ENCODE measurements at regions not wholly inside any gene's neighbourhood (a gene's known extent, or its start where the extent isn't known, plus 50 kb on each side); places are given as distances from the start of the nearest gene placed in this dataset.

GRCh38 chr2:18674309-18674708, 84.9 kb upstream of the NT5C1B start:
- H3K36me3 Mint-ChIP-seq (ENCODE audit: insufficient read depth, unreplicated experiment), result no peaks in the 10 kb centered on the region
- H3K9me3 Mint-ChIP-seq (ENCODE audit: unreplicated experiment), result no peaks in the 10 kb centered on the region
- no peaks in the 10 kb centered on the region for H3K4me1 Mint-ChIP-seq (ENCODE audit: low read depth, unreplicated experiment)
- no peak overlapping the region for H3K27ac Mint-ChIP-seq (ENCODE audit: unreplicated experiment)
- CTCF ChIA-PET, result no interaction called here
- TF ChIP-seq, protein P1, sequence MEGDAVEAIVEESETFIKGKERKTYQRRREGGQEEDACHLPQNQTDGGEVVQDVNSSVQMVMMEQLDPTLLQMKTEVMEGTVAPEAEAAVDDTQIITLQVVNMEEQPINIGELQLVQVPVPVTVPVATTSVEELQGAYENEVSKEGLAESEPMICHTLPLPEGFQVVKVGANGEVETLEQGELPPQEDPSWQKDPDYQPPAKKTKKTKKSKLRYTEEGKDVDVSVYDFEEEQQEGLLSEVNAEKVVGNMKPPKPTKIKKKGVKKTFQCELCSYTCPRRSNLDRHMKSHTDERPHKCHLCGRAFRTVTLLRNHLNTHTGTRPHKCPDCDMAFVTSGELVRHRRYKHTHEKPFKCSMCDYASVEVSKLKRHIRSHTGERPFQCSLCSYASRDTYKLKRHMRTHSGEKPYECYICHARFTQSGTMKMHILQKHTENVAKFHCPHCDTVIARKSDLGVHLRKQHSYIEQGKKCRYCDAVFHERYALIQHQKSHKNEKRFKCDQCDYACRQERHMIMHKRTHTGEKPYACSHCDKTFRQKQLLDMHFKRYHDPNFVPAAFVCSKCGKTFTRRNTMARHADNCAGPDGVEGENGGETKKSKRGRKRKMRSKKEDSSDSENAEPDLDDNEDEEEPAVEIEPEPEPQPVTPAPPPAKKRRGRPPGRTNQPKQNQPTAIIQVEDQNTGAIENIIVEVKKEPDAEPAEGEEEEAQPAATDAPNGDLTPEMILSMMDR (IDR thresholded peaks at IDR 0.05; ENCODE audit: insufficient read depth in 1 of 2, low read depth in 1 of 2, low read length in 1 of 2, severe bottlenecking in 1 of 2, unreplicated experiment in 1 of 2), result no peak
- Histone ChIP-seq H3K36me3 (ENCODE audit: control insufficient read depth, insufficient read depth, low read length) (no peaks in the 10 kb centered on the region), H3K9me3 (peaks cover 12% of the 10 kb centered on the region; the same call in 1 of the 2 replicates), H3K27me3 (replicated peaks; ENCODE audit: control insufficient read depth, insufficient read depth, low read length) (no peaks in the 10 kb centered on the region), H3K4me3 (ENCODE audit: low read depth, low read length) (no peak overlapping the region), H3K4me1 (no peaks in the 10 kb centered on the region)
- peaks cover 3% of the 10 kb centered on the region for H3K27me3 Mint-ChIP-seq (ENCODE audit: insufficient read depth, unreplicated experiment)
- no TSS peak for BruUV-seq (replicated peaks)
- intact Hi-C loops (cut with micrococcal nuclease; ENCODE audit: unreplicated experiment), result no loop called here
- POLR2A ChIA-PET, result no interaction called here
- DNase-seq, result no peak
- no peak overlapping the region for H3K4me3 Mint-ChIP-seq (ENCODE audit: unreplicated experiment)

- TF ChIP-seq, protein P1 (IDR thresholded peaks at IDR 0.05; ENCODE audit: insufficient read depth in 1 of 2, low read depth in 1 of 2, low read length in 1 of 2, severe bottlenecking in 1 of 2, unreplicated experiment in 1 of 2), result no peak
- peaks cover 12% of the 10 kb centered on the region; the same call in 1 of the 2 replicates for H3K9me3 ChIP-seq
- no peaks in the 10 kb centered on the region for H3K4me1 ChIP-seq
- no TSS peak for BruUV-seq (replicated peaks)
- no peak overlapping the region for H3K4me3 ChIP-seq (ENCODE audit: low read depth, low read length)
- Mint-ChIP-seq H3K9me3 (ENCODE audit: unreplicated experiment) (no peaks in the 10 kb centered on the region), H3K27me3 (ENCODE audit: insufficient read depth, unreplicated experiment) (no peaks in the 10 kb centered on the region), H3K36me3 (ENCODE audit: insufficient read depth, unreplicated experiment) (no peaks in the 10 kb centered on the region), H3K27ac (ENCODE audit: unreplicated experiment) (no peak overlapping the region), H3K4me1 (ENCODE audit: low read depth, unreplicated experiment) (no peaks in the 10 kb centered on the region), H3K4me3 (ENCODE audit: unreplicated experiment) (no peak overlapping the region)
- DNase-seq, result no peak
- H3K27me3 ChIP-seq (replicated peaks; ENCODE audit: control insufficient read depth, insufficient read depth, low read length), result no peaks in the 10 kb centered on the region
- CTCF ChIA-PET, result no interaction called here
- POLR2A ChIA-PET, result no interaction called here
- H3K36me3 ChIP-seq (ENCODE audit: control insufficient read depth, insufficient read depth, low read length), result no peaks in the 10 kb centered on the region
- intact Hi-C loops (cut with micrococcal nuclease; ENCODE audit: unreplicated experiment), result no loop called here
These were observed 82.0 kb upstream of the NT5C1B start for GRCh38 chr2:18671363-18671762.

GRCh38 chr2:18668221-18668620, 78.9 kb upstream of the NT5C1B start:
- Histone ChIP-seq H3K9me3 (no peaks in the 10 kb centered on the region), H3K4me1 (no peaks in the 10 kb centered on the region), H3K27me3 (replicated peaks; ENCODE audit: control insufficient read depth, insufficient read depth, low read length) (no peaks in the 10 kb centered on the region), H3K4me3 (ENCODE audit: low read depth, low read length) (no peak overlapping the region), H3K36me3 (ENCODE audit: control insufficient read depth, insufficient read depth, low read length) (no peaks in the 10 kb centered on the region)
- TF ChIP-seq, protein P1 (IDR thresholded peaks at IDR 0.05; ENCODE audit: insufficient read depth in 1 of 2, low read depth in 1 of 2, low read length in 1 of 2, severe bottlenecking in 1 of 2, unreplicated experiment in 1 of 2), result no peak
- DNase-seq, result no peak
- H3K27me3 Mint-ChIP-seq (ENCODE audit: insufficient read depth, unreplicated experiment), result no peaks in the 10 kb centered on the region
- ChIA-PET CTCF (no interaction called here), POLR2A (no interaction called here)
- no peaks in the 10 kb centered on the region for H3K4me1 Mint-ChIP-seq (ENCODE audit: low read depth, unreplicated experiment)
- no peak overlapping the region for H3K27ac Mint-ChIP-seq (ENCODE audit: unreplicated experiment)
- BruUV-seq (replicated peaks), result no TSS peak
- no peak overlapping the region for H3K4me3 Mint-ChIP-seq (ENCODE audit: unreplicated experiment)
- no peaks in the 10 kb centered on the region for H3K9me3 Mint-ChIP-seq (ENCODE audit: unreplicated experiment)
- H3K36me3 Mint-ChIP-seq (ENCODE audit: insufficient read depth, unreplicated experiment), result no peaks in the 10 kb centered on the region
- intact Hi-C loops (cut with micrococcal nuclease; ENCODE audit: unreplicated experiment), result no loop called here
